Mesothelial cell of epicardium (in vitro differentiated cells): ENCODE measurements at regions not wholly inside any gene's neighbourhood (a gene's known extent, or its start where the extent isn't known, plus 50 kb on each side); places are given as distances from the start of the nearest gene placed in this dataset.
"Not testable (repeated sequence)": the region's sequence is repeated elsewhere in the genome, so short reads cannot be mapped to it uniquely, and the experiment has no call there.

Source experiments
- DNase-seq, 2 experiments: peaks; one replicate each; pipeline ENCODE4 v3.0.0; 2021; ENCODE audit warnings: low spot score in 2 of 2; ENCODE audit not compliant: unreplicated experiment in 2 of 2
- H3K27ac Mint-ChIP-seq: 2 replicates; pipeline ENCODE4 v1.8.0; 2021; ENCODE audit warnings: mixed read lengths
- H3K27me3 Mint-ChIP-seq: 2 replicates; pipeline ENCODE4 v1.8.0; 2021; ENCODE audit warnings: low read depth, mixed read lengths
- H3K36me3 Mint-ChIP-seq: 2 replicates; pipeline ENCODE4 v1.8.0; 2021; ENCODE audit warnings: mixed read lengths
- H3K4me1 Mint-ChIP-seq: 2 replicates; pipeline ENCODE4 v1.8.0; 2021; ENCODE audit warnings: mixed read lengths
- H3K4me3 Mint-ChIP-seq: 2 replicates; pipeline ENCODE4 v1.8.0; 2021; ENCODE audit warnings: mild to moderate bottlenecking, moderate library complexity, mixed read lengths
- H3K9me3 Mint-ChIP-seq: 2 replicates; pipeline ENCODE4 v1.8.0; 2021; ENCODE audit warnings: mixed read lengths
- TF ChIP-seq, protein P1 (sequence below): fragments of 200-600 bp; sonication (generic); IDR thresholded peaks from one replicate; pipeline ENCODE4 v1.5.0; 2021; ENCODE audit warnings: antibody characterized with exemption; ENCODE audit not compliant: unreplicated experiment

DNA sequence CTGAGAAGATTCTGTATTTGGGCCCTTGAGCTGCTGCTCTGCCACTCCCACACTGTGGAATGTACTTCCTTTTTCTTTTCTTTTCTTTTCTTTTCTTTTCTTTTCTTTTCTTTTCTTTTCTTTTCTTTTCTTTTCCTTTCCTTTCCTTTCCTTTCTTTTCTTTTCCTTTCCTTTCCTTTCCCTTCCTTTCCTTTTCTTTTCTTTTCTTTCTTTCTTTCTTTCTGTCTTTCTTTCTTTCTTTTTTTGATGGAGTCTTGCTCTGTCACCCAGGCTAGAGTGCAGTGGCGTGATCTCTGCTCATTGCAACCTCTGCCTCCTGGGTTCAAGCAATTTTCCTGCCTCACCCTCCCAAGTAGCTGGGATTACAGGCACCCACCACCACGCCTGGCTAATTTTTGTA, 89.8 kb downstream of the DNAAF6 start:
- not testable (repeated sequence) for H3K27me3 Mint-ChIP-seq, H3K36me3 Mint-ChIP-seq, DNase-seq, H3K4me3 Mint-ChIP-seq, H3K27ac Mint-ChIP-seq, H3K4me1 Mint-ChIP-seq
- peaks cover 40% of the 10 kb centered on the region for H3K9me3 Mint-ChIP-seq

DNA sequence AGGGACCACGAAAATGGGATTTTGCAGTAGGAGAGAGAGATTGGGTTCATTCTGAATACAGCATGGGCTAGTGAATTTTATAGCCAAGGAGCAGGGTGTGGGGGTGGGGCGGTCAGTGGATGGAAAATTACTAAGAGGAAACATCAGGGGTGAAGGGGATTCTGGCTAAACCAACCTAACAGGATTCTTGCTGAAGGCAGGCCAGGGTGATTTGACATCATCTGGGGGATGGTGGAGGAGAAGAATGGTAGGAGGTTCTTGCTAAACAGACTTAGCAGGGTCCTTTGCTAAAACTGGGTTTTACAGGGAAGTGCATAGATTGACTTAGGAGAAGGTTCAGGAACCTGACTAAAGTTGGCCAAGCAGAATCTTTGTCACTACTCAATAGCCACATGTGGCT, 91.9 kb downstream of the DNAAF6 start:
- Mint-ChIP-seq H3K4me3 (no peak overlapping the region), H3K36me3 (no peaks in the 10 kb centered on the region), H3K4me1 (no peaks in the 10 kb centered on the region), H3K27ac (no peak overlapping the region), H3K27me3 (no peaks in the 10 kb centered on the region), H3K9me3 (peaks cover 35% of the 10 kb centered on the region)
- no peak for DNase-seq
- TF ChIP-seq, protein P1, sequence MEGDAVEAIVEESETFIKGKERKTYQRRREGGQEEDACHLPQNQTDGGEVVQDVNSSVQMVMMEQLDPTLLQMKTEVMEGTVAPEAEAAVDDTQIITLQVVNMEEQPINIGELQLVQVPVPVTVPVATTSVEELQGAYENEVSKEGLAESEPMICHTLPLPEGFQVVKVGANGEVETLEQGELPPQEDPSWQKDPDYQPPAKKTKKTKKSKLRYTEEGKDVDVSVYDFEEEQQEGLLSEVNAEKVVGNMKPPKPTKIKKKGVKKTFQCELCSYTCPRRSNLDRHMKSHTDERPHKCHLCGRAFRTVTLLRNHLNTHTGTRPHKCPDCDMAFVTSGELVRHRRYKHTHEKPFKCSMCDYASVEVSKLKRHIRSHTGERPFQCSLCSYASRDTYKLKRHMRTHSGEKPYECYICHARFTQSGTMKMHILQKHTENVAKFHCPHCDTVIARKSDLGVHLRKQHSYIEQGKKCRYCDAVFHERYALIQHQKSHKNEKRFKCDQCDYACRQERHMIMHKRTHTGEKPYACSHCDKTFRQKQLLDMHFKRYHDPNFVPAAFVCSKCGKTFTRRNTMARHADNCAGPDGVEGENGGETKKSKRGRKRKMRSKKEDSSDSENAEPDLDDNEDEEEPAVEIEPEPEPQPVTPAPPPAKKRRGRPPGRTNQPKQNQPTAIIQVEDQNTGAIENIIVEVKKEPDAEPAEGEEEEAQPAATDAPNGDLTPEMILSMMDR = no peak

DNA sequence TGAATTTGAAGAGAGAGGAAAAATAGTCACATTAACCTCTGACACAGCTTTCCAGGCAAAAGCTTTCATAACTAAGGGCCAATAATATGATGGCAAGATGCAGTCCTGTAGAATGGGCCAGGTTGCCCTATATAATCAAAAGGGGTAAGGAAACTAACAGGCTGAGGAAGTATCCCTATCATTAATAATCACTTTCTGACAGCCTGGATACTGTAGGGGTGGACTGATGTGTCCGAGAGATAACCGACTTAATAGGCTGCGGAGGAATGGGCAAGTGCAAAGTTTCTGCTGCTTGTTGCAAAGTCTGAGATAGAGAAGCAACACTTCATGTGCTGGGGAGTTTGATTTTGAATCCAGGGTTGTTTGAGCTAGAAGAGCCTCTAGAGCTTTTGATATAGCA, 94.8 kb downstream of the DNAAF6 start:
- Mint-ChIP-seq H3K4me1 (no peaks in the 10 kb centered on the region), H3K27me3 (peaks cover 1% of the 10 kb centered on the region), H3K4me3 (no peak overlapping the region), H3K9me3 (peaks cover 53% of the 10 kb centered on the region), H3K36me3 (no peaks in the 10 kb centered on the region), H3K27ac (no peak overlapping the region)
- TF ChIP-seq, protein P1 = no peak
- no peak for DNase-seq

DNA sequence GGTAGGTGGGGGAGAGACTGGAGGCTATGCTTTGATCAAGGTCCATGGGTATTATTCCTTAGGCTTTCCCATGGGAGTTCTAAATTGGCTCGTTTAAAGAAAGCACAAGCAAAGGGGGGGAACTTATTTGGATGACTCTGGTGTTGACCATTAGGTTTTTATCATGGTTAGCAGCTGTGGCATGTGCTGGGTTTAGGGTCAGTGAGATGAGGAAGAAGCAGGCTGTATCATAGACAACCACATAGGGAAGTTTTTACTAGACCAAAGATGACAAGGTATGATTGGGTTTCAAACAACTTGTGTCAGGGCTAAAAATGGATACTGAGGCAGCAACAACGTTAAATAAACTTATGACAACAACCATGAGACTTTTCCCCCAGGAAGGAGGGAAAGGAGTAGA, 97.7 kb downstream of the DNAAF6 start:
- no peak for DNase-seq
- Mint-ChIP-seq H3K9me3 (peaks cover 42% of the 10 kb centered on the region), H3K4me3 (no peak overlapping the region), H3K27me3 (peaks cover 1% of the 10 kb centered on the region), H3K27ac (no peak overlapping the region), H3K36me3 (no peaks in the 10 kb centered on the region), H3K4me1 (no peaks in the 10 kb centered on the region)
- TF ChIP-seq, protein P1 = no peak

DNA sequence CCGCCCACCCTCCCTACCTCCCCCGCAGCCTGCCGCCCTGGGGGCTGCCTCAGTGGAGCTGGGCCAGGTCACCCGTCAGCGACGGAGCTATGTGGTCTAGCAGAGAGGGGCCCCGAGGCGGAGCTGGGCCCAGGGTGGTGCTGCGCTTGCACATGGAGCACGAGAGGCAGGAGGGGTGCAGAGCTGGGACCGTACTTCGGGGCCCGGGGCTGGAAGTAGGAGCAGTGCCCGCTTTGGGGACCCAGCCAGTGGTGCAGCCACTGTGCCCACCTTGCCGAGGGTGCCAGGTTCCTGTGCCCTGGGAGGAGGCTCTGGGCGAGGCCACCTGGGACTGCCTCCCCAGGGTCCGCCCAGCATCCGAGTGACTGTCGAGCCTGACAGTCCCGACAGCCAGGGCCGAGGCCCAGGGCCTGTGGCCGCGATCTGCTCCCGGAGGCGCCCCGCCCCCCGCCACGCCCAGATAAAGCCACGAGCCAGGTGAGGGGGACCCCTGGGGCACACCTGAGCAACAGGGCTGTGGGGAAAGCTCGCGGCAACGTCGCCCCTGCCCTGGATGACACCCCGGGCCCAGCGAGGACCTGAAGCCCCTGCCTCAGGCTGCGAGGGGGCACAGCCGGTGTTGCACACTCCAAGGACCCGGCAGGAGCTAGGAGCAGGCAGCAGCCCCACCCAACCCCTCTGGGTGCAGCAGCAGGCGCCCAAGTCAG, 117.5 kb downstream of the DNAAF6 start:
- Mint-ChIP-seq H3K4me3 (no peak overlapping the region), H3K4me1 (peaks cover 2% of the 10 kb centered on the region), H3K36me3 (no peaks in the 10 kb centered on the region), H3K27ac (no peak overlapping the region), H3K27me3 (peaks cover 10% of the 10 kb centered on the region), H3K9me3 (peaks cover 10% of the 10 kb centered on the region)
- TF ChIP-seq, protein P1 = no peak
- DNase-seq = no peak

DNA sequence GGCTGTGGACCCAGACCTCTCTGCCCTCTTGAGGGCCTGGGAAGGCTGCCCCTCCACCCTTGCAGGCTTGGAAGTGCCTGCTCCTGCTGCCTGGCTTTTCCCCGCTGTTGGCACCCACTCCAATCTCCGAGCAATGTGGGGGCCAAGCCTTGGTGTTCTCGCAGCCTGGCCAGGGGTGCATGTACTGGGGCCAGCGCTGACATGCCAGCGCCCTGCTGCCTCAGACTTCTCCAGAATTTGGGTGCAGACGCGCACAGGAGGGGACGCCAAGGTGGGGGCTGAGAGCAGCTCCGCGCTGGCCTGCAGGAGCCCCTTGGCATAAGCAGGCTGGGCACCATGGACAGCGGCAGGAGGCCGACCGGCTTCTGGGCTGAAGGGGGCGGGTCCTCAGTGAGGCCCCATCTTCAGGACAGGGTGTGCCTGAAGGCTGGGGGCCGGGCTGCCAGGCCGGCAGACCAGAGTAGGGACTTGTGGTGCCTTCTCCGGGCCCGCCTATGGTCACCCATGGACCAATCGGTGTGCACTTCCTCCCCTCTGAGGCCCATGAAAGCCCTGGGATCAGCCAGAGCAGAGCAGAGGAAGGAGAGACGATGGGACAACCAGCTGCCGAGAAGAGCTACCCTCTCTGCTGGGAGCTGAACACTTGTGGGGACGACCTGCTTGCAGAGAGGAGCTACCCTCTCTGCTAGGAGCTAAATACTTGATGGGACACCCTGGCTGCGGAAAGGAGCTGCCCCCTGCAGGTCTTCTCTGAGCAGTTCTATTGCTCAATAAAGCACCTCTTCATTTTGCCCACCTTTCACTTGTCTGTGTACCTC, 118.3 kb downstream of the DNAAF6 start:
- H3K9me3 Mint-ChIP-seq = peaks cover 13% of the 10 kb centered on the region
- no peak overlapping the region for H3K27ac Mint-ChIP-seq
- no peaks in the 10 kb centered on the region for H3K36me3 Mint-ChIP-seq

More for the DNA sequence above, 118.3 kb downstream of the DNAAF6 start:
- H3K4me1 Mint-ChIP-seq = peaks cover 2% of the 10 kb centered on the region
- DNase-seq = peak; percentile 49 to 76
- H3K27me3 Mint-ChIP-seq = peaks cover 13% of the 10 kb centered on the region
- no peak overlapping the region for H3K4me3 Mint-ChIP-seq
- TF ChIP-seq, protein P1 = no peak
